GM21381 (cell line): ENCODE measurements at regions not wholly inside any gene's neighbourhood (a gene's known extent, or its start where the extent isn't known, plus 50 kb on each side); places are given as distances from the start of the nearest gene placed in this dataset.
"Not testable (repeated sequence)": the region's sequence is repeated elsewhere in the genome, so short reads cannot be mapped to it uniquely, and the experiment has no call there.

Source experiments
- ATAC-seq: cut with Tn5 transposase; IDR thresholded peaks from one replicate; pipeline ENCODE4 v1.9.1; 2021; ENCODE audit warnings: mild to moderate bottlenecking, moderate library complexity; ENCODE audit not compliant: unreplicated experiment

DNA sequence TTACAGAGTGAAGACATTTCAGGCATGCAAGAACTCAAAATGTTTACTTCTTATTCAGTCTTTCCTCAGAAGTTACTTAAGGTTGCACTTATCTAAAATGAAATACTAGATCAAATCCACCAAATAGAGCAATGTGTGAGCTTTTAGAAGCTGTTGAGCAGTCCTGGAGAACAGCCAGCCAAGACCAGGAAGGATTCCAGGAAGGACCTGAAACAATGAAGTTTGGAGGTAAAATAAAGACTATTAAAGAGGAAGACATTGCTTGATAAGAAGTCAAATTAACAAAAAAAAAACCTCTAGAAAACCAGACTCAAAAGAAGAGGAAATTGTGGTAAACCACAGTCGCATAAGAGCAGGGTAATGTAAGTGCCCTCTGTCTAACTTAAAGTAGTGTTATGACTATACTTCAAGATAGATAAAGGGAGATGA, 156.2 kb upstream of the S1PR3 start:
- peak; percentile 88 for ATAC-seq

DNA sequence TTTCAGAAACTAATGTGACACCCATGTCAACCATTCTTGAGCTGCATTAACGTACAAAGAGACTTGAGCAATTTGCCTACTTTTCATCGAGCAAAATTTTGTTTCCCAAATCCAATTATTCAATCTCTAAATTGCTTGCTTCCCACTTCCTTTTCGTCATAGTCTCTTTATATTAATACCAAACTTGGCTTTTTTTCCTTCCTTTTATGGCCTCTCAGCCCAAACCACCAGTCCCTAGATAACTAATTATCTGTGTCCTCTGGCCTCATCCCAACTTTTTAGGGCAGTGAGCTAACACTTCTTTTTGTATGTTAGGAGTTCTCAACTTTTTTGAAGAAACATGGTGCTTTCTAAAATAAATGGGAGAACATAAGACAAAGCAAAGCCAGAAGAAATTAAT, 155.5 kb upstream of the S1PR3 start:
- ATAC-seq, result no peak

DNA sequence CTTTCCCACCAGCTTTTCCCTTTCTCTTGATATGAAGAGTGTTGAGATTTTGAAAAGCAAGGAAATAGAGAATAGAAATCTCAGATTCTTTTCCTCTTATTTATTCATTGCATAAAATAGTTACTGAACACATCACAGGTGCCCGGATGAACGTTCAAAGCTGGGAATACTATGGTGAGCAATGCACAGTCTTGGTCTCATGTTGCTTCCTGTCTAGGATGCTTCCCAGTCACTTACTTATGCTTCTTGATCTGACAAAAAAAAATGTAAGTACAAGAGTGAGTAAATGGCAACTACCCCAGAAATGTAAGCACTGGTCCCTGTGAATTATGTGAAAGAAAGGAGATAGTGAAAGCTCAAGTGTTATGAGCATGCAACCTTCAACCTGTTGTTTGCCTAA, 153.5 kb upstream of the S1PR3 start:
- no peak for ATAC-seq

DNA sequence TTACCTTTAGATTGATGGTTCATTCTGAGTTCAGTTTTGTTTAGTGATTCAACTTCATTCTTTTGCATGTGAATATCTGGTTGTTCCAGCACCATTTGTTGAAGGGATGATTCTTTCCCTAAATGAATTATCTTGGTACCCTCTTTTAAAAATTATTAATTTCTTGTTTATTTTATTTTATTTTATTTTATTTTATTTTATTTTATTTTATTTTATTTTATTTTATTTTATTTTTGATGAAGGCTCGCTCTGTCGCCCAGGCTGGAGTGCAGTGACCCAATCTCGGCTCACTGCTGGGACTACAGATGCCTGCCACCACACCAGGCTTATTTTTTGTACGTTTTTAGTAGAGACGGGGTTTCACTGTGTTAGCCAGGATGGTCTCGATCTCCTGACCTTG, 141.4 kb upstream of the S1PR3 start:
- ATAC-seq, result not testable (repeated sequence)

DNA sequence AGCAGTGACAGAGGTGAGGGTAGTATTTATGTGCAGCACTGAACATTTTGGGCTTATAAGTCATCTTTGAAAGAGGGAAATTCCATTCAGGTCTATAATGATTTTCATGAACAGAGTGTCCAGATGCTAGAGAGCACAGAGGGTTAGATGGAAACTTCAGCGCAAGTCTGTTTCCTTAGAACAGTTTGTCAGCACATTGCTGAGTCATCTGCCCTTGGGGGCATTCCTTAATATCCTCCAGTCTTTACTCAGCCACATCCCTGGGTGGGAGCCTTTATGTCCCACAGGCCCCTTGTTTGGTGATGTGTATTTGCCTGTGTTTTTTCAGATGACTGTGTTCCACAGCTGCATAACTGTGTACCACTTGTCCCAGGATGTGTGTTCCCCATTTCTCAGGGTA, 138.5 kb upstream of the S1PR3 start:
- no peak for ATAC-seq

DNA sequence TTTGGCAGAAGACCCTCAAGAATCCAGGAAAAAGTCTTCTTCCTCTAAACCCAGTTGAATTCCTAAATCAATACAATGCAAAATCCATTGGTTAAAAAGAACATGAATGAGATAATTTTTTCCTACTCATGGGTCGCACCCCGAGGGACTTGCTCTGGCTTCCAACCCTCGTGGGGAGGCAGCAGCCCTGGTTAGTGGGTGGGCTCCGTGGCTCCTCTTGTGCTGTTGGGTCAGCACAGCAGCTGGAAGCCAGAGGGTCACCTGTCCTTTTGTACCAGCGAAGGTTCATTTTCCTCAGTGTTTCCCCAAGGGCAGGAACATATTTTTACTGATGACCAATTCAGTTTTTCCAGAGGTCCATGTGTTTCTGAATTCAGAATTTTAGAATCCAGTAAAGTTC, 120.6 kb upstream of the S1PR3 start:
- no peak for ATAC-seq

DNA sequence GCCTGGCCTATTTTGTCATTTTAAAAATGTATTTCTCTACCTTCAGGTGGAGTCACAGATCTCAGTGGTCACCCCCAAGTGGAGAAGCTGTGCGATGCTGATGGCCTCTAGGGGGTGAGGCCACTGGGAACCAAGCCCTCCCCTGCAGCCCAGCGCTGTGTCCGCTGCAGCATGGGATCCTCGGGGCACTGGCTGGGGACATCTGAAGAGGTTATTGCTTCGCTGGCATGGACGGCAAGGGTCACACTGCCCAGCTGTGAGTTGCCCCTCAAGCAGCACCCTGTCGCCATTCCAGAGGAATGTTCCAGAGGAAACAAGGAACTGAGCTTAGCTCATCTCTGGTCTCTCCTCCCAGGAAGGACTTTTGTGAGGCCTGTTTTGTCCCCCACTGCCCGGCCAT, 119.6 kb upstream of the S1PR3 start:
- no peak for ATAC-seq

DNA sequence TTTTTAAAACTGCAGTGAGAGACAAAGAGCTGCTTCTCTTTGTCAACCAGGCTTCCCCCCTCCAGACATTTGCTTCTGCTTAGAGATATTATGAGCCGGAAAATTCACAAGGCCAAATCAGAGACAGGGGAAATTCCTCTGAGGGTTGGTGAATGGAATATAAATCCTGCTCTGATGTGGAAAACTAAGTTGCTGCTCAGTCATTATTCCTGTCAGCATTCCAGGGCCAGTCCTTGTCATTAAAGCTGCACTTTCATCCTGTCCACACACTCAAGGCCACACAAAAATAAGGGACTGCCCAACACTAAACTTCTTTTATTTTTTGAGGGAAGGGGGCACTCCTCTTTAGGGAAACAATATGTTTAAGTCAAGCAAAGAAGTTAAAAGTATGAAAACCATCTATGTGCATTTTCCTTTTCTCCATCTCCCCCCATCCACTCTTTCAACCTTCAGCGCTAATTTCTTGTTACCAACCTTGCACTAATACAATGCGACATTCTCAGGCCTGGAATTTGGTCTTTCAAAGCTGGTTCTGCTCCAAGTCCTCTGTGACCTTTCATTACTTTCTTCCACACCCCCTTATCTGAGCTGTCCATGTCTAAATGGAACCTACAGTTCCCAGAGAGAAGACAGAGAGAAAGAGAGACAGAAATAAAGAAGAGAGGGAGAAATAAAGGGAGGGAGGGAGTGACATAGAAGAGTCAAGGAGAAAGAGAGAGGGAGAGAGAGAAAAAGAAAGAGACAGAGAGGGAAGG, 118.9 kb upstream of the S1PR3 start:
- ATAC-seq, result no peak

DNA sequence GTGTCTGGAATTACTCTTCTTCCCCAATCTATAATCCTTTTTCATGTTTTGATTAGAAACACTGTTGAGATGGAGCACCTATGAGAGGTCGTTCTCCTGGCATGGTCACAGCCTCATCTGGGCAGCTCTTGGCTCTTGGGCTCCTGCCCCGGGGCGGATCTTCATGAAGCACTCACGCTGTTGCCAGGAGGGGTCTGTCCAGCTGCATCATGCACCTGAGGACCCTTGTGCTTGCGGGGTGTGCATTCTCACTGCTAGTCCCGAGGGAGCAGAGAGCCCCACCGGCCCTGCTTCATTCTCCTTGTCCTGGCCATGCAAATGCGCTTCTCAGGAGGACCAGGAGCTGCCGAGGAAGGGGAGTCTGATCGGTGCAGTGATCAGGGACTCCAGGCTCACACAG, 117.6 kb upstream of the S1PR3 start:
- no peak for ATAC-seq

DNA sequence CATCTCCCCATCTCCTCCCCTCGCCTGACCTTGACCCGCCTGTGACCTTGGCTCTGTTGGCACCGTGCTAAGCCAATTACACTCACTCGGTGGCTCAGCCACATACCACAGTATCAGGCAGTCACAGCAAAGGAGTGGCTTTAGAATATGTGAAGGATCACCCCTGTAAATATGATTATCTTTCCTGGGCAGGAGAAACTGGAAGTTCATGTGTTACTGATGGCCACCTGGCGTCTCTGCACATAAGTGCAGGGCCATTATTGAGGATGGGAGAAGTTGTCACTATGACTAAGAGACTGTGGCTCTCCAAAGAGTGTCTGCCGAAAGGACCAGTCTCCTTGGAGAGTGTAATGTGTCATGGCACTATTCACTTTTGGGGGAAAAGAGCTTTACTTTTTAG, 116.9 kb upstream of the S1PR3 start:
- ATAC-seq, result no peak

DNA sequence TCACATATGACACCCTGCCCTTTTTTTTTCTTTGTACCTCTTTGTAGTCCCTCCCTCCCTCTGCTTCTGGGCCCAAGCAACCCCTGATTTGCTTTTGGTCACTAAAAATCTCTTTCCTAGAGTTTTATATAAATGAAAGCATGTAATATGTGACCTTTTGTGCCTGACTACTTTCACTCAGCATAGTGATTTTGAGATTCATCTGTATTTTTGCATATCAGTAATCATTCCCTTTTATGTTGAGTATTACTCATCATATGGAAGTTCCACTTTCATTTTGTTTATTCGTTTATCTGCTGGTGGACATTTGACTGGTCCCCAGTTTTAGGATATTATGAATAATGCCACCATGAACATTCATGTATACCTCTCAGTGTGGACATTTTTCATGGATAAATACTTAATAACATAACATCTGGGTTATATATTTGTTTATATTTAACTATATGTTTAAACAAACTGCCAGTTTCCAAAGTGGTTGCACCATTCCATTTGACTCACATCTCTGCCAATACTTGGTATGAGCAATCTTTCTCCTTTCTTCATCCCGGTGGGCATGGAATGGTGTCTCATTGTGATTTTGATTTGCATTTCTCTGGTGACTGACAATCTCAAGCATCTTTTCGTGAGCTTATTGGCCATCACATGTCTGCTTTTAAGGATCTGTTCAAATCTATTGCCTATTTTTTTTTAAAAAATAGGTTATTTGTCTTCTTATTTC, 115.7 kb upstream of the S1PR3 start:
- no peak for ATAC-seq

DNA sequence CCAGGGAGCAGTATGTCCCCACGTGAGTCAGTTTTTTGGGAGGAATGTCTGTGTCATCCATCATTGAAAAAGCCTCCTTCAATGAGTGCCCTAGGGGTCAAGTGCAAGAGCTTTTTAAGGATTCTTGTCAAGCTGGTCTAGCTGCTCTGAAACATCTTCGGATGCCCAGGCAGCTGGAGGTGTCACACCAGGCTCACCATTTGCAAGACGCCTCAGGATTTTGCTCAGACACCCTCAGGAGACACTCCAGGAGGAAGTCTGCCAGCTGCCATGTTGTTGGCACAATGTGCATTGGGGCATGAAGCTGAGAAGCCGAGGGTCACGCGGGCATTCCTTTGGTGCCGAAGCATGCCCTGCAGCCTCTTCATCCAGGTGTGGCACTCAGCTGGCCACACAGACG, 111.1 kb upstream of the S1PR3 start:
- no peak for ATAC-seq

DNA sequence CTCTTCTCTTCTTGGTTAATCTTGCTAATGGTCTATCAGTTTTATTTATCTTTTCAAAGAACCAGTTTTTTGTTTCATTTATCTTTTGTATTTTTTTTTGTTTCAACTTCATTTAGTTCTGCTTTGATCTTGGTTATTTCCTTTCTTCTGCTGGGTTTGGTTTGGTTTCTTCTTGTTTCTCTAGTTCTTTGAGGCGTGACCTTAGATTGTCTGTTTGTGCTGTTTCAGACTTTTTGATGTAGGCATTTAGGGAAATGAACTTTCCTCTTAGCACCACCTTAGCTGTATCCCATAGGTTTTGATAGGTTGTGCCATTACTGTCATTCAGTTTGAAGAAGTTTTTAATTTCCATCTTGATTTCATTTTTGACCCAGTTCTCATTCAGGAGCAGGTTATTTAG, 107.0 kb upstream of the S1PR3 start:
- not testable (repeated sequence) for ATAC-seq

DNA sequence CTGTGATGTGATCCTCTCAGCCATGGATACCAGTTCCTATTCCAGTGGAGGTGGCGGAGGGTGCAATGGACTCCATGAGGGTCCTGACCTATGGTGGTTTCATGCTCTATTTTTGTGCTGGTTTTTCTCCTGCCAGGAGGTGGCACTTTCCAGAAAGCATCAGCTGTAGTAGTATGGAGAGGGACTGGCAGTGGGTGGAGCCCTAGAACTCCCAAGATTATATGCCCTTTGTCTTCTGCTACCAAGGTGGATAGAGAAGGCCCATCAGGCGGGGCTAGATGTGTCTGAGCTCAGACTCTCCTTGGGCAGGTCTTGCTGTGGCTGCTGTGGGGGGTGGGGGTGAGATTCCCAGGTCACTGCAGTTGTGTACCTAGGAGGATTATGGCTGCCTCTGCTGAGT, 104.5 kb upstream of the S1PR3 start:
- not testable (repeated sequence) for ATAC-seq

DNA sequence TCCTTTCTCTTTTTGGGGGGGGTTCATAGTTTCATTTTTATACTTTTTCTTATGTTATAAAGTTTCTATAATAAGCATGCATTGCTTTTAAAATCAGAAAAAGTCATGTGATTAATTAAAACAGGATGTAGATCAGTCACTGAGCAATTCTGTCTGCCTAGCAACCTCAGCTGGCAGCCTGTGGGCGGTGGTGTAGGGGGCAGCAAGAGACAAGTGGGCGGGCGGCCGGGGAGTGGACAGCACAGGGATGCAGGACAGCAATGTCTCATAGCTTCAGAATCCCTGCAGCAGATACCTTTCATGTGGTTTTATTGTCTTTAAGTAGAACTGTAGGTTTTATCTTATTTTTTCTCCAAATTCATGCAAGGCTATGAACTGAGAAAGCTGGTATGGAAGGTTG, 101.9 kb upstream of the S1PR3 start:
- no peak for ATAC-seq

DNA sequence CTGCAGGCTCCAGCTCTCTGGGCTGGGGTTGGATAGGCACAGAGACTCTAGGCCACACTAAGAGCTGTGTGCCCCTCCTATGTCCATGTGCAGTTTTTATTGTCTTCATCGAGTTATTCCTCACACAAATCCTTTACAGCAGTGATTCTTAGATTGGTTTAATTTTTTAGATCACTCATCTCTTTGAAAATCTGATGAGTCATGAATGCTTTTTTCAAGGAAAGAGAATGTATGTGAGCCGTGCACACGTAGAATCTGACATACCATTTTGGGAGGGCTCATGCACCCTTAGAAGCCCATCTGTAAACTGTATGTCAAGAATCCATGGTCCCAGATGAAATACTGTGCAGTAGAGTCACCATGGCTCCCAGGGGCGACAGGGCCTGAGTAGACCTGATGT, 100.7 kb upstream of the S1PR3 start:
- no peak for ATAC-seq

DNA sequence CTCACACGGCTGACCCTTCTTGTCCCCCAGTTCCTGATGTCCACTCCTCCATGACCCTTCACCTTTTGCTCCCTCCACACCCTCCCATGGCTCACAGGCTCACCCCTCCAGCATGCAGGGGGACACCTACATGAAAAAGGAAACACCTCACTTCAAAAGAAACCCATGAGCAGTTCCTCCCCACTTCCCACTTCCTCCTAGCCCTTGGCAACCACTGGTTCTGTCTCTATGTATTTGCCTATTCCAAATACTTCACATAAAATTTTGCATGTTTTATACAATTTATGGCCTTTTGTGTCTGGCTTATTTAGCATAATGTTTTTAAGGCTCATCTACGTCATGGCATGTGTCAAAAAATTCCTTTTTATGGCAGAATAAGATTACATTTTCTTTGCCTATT, 100.2 kb upstream of the S1PR3 start:
- no peak for ATAC-seq

DNA sequence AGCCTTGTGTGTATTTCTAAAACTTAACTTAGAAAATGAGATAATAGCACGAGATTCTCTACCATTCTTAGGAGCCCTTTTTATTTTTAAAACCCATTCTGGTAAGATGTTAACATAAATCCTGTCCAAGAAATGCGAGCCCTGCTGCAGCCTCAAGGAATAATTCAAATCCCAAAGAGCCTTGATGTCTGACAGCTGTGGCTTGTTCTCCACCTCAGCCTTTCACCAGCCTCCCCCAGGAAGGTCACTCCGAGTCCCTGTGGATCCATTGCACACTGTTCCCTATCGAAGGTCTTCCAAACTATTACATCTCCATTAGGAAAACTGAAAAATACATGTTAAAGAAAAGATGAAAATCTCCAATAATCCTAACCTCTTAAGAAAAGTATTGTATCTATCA, 98.5 kb upstream of the S1PR3 start:
- ATAC-seq, result no peak

DNA sequence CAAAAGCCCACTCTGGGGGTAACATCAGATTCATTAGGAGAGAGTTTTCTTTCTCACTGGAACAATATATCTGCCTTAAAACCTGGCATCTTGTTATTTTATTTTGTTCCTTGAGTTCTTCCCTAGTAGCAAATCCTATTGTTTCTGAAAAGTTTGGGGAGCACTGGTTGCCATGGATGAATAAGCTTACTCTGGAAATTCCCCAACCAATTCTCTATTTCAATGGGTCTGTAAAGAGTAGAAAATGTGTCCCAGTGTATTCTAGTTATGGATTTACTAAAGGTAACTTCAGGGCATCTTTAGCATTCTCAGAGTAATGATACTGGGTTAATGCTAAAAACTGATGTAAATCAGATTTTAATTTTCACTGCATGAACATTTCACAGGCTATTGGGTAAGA, 94.2 kb upstream of the S1PR3 start:
- no peak for ATAC-seq

DNA sequence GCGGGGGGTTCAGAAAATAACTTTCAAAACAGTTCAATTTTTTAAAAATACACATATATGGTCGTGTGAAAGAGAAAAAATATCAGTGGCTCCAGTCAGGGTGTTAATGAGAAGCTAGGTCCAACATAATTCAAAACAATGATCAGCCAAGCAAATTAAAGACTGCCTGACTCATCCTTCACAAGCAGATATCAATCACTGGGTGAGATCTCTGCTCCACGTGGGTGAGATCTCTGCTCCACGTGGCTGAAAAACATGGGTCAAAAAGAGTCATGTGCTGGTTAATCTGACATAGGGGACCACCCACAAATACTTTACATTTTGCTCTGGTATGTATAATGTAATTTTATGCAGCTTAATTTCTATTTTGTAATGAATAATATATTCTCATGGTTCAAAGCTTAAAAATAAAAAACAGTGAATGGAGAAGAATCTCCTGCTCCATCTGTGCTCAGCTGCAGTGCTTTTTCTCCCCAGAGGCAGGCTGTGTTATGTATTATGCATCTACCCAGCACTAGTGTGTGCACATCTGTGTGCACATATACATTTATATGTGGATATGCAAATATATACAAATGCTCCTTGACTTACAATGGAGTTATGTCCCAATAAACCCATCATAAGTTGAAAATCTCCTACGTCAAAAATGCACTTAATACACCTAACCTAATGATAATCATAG, 93.1 kb upstream of the S1PR3 start:
- no peak for ATAC-seq

DNA sequence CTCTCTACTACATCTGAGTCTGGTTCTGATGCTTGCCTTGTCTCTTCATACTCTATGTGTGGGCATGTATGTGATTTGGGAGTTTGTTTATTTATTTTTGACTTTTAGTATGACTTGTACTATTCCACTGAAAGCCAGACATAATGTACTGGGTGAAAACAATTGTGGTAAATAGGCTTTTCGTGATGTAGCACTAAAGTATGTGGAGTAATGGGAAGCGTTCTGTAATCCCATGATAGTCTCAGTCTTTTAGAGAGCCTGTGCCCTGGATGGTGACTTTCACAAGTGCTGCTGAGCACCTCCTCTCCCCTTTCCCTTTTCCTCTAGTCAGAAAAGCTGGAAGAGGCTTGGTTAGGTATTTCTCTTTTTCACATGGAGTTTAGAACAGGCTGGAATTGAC, 85.8 kb upstream of the S1PR3 start:
- ATAC-seq, result no peak

DNA sequence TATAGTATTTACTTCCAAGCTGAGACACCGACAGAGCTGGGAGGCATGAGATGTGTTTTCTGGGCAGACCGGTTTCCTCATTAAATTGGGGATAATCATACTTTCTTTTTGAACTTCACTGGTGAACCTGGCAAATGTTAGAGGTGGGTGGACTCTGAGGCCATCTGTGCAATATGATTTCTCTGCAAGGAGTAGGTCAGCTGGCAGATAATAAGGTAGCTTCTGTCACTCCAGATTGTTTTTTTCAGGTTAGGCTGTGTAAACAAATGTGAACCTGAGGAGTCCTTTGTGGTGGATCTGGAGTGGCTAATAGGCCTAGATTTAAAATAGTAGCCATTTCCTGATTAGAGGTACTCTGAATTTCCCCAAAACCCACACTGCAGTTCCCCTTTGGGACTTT, 75.4 kb upstream of the S1PR3 start:
- no peak for ATAC-seq
